Right forelimb (tissue), 1 donor: ENCODE measurements at regions not wholly inside any gene's neighbourhood (a gene's known extent, or its start where the extent isn't known, plus 50 kb on each side); places are given as distances from the start of the nearest gene placed in this dataset.

Experiments used
- DNase-seq: peaks from one replicate; pipeline ENCODE4 v3.0.0-alpha.2; 2018

GRCh38 chr4:10740891-10741620 lies 56.5 kb upstream of the CLNK start:
- no peak for DNase-seq

- DNase-seq: no peak
These were observed 55.7 kb upstream of the CLNK start for GRCh38 chr4:10740251-10740650.

- no peak for DNase-seq
These were observed 54.4 kb upstream of the CLNK start for GRCh38 chr4:10738826-10739489.

- no peak for DNase-seq
These were observed 52.8 kb upstream of the CLNK start for GRCh38 chr4:10737337-10737736.

GRCh38 chr4:10736895-10737294 lies 52.3 kb upstream of the CLNK start:
- DNase-seq: no peak

DNA sequence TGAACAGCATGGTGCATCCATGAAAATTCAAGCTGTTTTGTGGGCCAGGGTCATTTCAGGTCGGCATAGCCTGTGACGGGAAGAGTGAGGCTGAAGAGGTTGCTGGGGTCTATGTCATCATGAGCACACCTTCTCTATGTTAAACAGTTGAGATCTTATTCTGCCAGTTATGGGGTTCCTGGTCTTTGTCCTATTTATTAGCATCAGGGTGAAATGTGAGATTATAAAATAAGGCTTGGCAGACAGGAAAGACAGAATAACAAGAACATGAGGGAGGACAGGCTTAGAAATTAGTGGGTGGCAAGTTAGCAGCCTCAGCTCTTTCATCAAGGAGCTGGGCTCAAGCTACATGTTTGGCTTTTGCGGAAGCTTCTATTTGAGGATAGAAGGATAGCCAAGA lies 51.7 kb upstream of the CLNK start:
- DNase-seq: no peak

GRCh38 chr4:10734697-10735096 lies 50.1 kb upstream of the CLNK start:
- DNase-seq: no peak
